ENCODE measurements at regions not wholly inside any gene's neighbourhood (a gene's known extent, or its start where the extent isn't known, plus 50 kb on each side); places are given as distances from the start of the nearest gene placed in this dataset.
"Not testable (repeated sequence)": the region's sequence is repeated elsewhere in the genome, so short reads cannot be mapped to it uniquely, and the experiment has no call there.

- FAIRE-seq = not testable (repeated sequence)
Measured at GRCh38 chr6:94687255-94687654, 890.1 kb upstream of the MANEA start.

- FAIRE-seq = no peak
Measured at GRCh38 chr6:94683409-94683808, 893.9 kb upstream of the MANEA start.

- no peak for FAIRE-seq
Measured at GRCh38 chr6:94680669-94681212, 896.6 kb upstream of the MANEA start.

- FAIRE-seq = no peak
Measured at GRCh38 chr6:94673251-94673650, 904.1 kb upstream of the MANEA start.

GRCh38 chr6:94670017-94670416 is 907.3 kb upstream of the MANEA start:
- no peak for FAIRE-seq

DNA sequence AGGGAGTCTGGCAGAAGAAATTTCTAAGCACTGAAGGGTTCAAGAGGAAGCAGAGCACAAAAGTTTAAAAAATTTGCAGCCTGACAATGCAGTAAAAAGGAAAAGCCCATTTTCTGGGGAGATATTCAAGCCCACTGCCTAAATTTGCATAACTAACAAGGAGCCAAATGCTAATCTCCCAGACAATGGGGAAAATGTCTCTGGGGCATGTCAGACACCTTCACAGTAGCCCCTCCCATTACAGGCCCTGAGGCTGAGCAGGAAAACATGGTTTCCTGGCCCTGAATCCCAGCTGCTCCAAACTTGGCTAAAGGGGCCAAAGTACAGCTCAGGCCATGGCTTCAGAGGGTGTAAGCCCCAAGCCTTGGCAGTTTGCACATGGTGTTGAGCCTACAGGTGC is 908.5 kb upstream of the MANEA start:
- no peak for FAIRE-seq

GRCh38 chr6:94658929-94659328 is 918.4 kb upstream of the MANEA start:
- FAIRE-seq = no peak

DNA sequence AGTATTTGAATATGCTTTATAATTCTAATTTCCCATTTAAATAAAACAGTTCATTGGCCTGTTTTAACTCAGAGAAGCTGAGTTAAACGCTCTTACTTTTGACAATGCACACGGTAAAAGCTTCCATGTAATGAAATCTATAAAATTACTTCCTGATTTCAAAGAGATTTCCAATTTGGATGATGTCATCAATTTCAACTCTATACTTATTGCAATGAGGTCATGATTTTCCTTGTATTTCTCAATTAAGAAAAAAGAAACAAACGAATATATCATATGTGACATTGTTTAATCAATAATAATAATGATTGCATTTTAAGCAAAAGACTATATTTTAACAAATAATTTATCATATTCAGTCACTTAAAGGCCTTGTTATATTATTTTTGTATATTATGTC is 926.1 kb upstream of the MANEA start:
- no peak for FAIRE-seq

DNA sequence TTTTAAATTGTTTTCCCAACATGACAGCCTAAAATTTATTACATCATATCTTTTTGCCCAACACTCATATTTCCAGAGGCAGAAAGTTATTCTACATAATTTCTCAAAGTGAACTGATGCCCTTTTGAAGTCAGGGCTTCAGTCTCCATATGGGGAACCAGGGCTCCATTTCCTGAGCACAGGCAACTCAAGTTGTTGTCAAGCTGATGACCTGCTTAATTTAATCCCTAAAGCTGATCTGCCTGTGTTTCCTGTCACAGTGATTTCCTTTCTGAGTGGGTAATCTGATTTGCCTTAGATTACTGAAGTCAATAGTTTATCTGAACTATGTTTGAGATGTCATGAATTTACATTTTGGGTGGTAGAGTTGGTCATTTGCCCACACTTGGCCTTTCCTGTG is 932.1 kb upstream of the MANEA start:
- no peak for FAIRE-seq

GRCh38 chr6:94639564-94639963 is 937.8 kb upstream of the MANEA start:
- no peak for FAIRE-seq

DNA sequence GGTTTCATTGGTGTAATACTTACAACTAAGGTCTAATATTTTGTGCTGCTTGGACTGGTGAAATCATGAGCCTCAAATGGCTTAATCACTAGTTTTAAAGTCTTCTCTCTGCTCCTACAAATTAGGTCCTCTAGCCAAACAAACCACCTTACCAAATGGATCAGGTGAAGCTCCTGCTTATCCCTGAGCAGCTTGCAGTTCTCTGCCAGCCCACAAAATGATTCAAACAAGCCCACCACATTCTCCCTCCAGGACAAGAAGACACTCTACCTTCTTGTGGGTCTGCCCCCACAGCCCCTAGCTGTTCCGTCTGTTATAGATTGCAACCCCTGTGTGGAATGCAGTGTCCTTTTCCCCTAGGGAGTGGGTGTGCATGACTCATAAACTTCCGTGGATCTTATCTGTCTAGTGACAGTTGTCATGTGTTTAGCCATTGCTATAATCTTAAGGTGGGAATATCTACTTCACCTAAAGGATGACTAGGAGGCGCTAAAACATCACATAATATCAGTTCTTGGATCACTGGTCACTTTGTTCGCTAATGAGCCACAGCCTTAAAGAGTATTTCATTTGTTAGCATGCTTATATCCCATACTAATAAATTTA is 940.5 kb upstream of the MANEA start:
- FAIRE-seq = no peak

- FAIRE-seq = no peak
Measured at GRCh38 chr6:94623586-94623985, 953.7 kb upstream of the MANEA start.

DNA sequence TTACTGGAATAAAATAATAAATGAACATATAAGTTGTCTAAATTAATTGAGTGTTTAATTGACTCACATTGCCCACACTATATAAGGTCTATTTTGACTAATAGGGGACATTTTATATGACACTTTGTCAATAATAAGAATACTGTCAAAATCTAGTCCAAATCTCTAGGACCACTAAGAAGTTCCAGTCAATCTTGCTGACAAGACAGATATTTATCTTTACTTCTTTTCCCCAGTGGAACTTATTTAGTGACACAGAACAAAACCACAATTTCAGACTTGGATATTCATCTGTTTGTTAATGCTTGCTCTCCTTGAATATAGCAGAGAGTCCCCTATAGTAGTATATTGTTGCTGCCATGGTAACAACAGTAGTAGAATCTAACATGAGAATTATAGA is 954.6 kb upstream of the MANEA start:
- no peak for FAIRE-seq

- no peak for FAIRE-seq
Measured at GRCh38 chr6:94600636-94601035, 976.7 kb upstream of the MANEA start.

- no peak for FAIRE-seq
Measured at GRCh38 chr6:94597487-94597886, 979.8 kb upstream of the MANEA start.

GRCh38 chr6:94590416-94590815 is 986.9 kb upstream of the MANEA start:
- no peak for FAIRE-seq

DNA sequence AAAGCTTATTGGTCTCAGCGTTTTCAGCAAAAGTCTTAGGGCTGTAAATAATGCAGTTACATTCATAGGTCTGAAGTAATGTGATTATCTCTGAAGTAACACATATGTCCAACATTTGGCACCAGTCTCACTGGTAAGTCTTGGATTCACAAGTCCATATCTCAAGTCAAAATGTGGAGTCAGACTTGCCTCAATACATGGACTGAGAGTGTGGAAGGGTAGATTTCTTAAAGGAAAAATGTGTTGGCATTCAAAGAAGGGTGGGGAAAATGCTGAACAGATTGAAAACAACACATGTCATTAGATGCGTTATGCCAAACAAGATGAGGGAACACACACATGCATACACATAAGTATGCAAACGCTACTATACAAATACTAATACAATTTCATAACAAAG is 989.0 kb upstream of the MANEA start:
- no peak for FAIRE-seq

GRCh38 chr6:94584211-94584610 is 993.1 kb upstream of the MANEA start:
- no peak for FAIRE-seq

- FAIRE-seq = no peak
Measured at GRCh38 chr6:94570581-94570980, 1006.8 kb upstream of the MANEA start.

- no peak for FAIRE-seq
Measured at GRCh38 chr6:94562846-94563245, 1014.5 kb upstream of the MANEA start.

- no peak for FAIRE-seq
Measured at GRCh38 chr6:94559829-94560537, 1017.4 kb upstream of the MANEA start.

DNA sequence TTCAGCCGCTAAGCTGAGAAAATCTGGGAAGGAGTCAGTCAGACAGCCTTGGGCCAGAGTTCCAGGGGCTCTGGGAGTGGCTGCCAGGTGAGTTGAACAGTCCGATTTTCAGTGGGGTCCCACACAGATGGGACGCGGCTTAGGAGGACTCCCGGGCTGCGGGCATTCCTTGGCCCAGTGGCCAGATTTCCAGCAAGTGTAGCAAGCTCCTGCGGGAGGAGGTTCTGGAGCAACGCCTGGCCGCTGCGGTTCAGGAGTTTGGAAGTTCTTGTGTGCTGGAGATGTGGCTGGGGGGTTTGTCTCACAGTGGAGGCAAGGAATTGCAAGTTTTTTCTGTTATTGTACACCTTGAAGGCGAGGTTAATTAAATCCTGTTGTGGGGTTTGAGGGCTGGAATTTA is 1020.1 kb upstream of the MANEA start:
- FAIRE-seq = not testable (repeated sequence)

DNA sequence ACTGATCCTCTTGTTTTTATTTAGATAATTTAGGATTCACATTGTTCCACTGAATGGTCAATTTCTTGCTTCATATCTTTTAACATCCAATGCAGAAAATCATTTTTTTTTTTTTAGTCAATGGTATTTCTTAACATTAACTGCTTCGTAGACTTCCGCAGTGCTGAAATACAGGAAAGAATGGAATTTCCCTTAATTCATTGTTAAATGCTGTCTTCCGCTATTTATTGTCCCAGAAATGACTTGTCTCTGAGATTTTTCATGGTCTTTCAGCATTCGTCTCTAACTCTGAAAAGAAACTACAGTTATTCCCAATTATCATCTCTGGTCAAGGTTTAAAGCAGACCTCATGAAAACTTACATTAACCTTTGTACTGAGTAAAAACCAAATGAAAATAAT is 1029.1 kb upstream of the MANEA start:
- FAIRE-seq = no peak

GRCh38 chr6:94535798-94536197 is 1041.5 kb upstream of the MANEA start:
- FAIRE-seq = no peak
